HS-5 (cell line): ENCODE measurements at regions not wholly inside any gene's neighbourhood (a gene's known extent, or its start where the extent isn't known, plus 50 kb on each side); places are given as distances from the start of the nearest gene placed in this dataset.
A peak's percentile ranks its signal among the peaks of the same experiment; 100 is the strongest.

Experiments
- DNase-seq: peaks from one replicate; pipeline ENCODE4 v3.0.0-alpha.2; 2012; ENCODE audit warnings: low read depth

DNA sequence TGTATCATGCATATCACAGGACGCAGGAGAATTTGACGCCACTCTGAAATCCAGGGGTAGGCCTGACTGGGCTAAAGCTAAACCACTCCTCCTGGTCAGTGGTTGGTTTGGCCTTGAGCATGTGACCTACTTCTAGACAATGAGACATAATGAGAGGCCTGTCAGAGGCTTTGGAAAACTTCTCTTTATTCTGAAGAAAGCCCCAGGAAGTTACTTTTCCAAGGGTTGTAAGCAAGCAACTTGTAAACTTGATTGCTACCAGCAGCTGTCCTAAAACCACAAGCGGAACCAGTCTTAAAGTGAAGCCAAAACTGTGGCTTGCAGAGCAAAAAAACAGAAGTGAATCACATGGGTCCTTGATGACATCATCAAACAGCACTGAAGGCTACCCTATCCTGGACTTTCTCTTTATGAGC lies 138.2 kb upstream of the COX10 start:
- no peak for DNase-seq

DNA sequence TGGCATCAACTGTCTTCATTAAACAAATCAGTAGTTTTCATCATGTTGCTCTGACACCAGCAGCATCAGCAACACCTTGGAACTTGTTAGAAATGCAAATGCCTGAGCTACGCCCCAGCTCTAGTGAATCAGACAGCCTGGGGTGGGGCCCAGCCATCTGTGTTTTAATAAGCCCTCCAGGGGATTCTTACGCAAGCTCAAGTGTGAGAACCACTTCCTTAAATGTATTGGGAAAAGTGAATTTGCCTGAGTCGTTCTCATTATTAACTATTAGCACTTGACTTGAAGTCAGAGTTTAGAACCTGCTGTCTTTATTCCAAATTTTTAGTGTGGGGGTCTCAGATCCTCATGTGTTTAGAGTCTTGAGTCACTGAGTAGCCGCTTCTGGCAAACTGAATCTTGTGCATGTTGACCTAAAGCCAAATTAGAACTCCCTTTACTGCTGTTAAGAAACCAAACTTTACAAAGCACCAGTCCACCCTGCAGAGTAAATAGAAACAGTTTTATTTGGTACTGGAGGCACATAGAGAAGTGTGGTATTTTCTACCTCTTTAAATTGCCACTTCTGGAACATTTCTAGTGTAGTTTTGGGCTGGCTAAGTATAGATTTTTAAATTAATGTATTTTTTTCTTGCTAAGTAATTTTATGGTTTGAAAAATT lies 137.4 kb upstream of the COX10 start:
- DNase-seq: no peak

DNA sequence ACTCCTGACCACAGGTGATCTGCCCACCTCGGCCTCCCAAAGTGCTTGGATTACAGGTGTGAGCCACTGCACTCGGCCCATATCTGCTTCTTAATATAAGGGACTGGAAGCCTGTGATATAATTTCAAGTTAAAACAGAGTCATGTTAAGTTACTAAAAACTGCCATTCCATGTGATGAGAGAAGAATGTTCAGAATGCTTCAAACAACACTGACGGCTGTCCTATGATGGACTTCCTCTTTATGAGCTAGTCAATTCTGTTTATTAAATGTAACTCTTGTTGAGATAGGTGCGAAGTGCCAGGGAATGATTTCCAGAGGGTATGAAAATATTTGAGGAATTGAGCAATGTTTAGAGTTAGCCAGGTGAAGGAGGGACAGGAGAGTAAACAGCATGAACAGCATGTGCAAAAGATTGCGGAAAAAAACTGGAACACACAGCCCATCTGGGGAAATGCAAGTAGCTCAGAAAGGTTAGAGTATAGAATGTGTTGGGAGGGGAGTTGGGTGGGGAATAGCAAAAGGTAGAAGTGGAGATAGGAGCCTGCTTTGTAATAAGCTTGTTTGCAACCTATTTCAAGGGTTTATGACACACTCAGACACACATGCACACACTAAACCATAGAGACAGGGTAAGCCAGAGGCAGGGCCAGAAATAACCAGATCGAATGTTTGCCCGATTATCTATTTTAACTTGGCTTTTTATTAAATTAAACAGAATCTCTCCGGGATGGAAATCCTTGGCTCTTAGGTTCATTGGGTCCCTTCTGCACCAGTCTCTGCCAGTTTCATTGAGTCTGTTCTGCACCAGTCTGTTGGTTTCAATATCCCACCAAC lies 135.6 kb upstream of the COX10 start:
- no peak for DNase-seq

DNA sequence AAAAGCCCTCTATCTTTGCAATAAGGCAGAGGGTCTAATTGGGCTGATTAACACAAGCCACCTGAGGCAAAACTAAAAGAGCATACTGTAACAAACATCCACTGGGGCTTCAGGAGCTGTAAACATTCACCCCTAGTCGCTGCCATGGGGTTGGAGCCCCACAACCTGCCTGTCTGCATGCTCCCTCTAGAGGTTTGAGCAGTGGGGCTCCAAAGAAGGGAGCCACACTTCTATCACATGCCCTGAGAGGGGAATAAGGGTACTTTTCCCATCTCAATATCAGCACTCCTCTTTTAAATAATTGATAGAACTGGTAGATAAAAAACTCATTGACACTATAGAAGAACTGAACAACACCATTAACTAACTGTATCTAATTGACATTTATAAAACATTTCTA lies 130.1 kb upstream of the COX10 start:
- DNase-seq: no peak

DNA sequence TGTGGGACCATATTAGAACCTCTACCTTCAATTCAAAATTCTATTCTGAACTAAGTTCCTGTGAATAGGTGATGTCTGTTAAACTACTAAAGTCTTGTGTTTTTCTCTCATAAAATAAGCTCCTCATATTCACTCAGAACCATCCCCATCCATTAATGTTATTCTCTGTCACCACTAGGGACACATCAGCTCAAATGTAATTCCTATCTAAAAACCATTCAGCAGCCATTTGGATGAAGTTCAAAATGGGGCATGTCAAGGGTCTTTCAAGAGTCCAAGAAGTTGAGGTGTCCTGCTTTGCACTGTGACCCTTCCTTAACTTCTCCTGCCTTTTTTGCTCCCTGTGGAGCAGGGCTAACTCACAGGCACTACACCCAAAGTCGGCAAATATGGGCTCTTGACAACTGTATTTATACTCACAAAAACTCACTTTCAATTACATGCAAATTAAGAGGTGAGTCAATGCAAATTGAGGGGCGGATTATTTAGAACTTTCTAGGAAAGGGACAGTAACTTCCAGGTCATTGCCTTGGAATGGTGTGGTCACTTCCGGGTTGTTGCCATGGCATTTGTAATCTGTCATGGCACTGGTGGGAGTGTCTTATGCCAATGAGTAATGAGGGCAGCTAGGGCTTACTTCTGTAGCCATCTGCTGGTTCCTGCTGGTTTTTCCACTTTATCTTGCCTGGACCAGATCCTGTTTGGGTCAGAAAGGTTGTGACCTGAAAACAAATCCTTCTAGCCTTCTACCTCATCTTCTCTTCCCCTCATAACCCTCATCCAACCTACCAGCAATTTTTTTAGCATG lies 128.2 kb upstream of the COX10 start:
- DNase-seq: peak; percentile 90

DNA sequence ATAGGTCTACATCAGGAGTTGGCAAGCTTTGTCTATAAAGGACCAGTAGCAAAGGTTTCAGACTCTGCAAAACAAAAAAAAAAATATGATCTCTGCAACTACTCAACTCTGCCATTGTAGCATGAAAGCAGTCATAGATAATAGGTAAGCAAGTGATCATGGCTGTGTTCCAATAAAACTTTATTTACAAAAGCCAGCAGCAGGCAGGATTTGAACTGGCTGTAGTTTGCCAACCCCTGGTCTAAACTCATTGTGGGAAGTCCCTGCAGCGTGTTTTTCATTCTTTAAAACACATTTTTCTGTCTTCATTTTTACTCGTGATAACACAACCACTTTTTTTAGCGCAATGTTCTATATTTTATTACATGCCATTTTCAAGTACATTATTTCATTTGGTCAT lies 127.5 kb upstream of the COX10 start:
- DNase-seq: no peak

DNA sequence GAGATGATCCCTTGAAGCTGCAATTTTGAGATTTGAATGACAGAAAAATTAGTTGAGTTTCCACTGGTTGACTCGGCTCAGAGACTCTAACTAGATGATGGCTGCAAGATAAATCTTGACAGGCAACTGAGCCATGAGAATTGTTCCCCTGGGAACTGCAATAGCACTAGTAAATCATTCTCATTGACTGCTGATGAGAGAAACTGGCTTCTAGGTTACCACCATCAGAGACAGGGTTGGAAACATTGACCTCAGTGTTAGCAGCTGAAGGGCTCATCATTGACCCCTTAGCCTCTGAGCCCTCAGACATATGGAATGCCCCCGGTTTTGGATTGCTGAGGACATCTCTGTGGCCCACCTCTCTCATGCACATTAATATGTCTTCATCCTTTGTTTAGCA lies 125.4 kb upstream of the COX10 start:
- no peak for DNase-seq

DNA sequence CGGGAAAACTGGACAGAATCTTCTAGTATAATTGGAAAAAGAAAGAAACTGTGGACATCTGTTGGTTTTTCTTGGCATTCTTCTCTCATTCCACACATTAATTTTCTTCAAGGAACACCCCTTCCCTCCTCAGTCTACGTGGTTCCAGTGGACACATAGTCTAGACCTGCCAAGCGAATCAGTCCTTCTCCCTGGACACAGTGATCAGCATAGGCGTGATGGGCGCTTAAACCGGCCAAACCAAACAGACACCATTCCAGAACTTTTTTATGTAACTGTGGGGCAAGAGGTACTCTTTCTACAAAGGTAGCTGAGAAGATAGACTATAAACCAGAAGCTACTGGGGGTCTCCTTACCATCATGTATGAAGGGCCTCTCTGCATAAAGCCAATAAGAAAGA lies 121.8 kb upstream of the COX10 start:
- no peak for DNase-seq

DNA sequence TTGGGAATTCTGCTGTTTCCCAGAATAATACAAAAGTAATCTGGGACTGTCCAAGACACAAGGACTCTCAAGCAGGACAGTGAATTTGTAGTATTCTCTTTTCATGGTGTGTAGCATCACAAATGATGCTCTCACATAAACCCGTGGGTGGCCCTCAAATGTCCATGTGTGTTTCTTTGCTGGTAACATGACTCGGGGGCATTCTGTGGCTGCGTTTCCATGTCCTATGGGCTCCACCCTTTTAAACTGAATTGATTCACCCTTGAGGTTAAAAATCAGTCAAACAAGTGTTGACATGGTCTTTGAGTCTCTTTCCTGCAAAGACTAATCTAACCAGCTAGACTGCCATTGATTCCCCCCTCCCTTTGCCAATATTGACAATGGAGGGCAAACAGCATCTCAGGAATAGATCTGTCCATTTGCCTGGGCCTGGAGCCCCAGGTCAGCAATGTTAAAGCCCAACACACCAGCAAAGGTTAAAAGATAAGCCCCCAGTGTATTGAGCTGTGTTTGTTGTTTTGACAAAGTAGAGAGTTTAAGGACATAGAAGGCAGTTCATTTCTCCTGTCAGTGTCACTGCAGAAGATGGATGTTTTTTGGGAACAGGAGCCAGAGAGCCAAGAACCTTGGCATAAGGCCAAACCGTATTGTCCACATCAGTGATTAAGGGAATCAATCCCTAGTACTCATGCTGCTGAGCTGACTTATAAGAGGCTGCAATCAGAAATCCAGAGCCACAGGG lies 117.1 kb upstream of the COX10 start:
- no peak for DNase-seq

DNA sequence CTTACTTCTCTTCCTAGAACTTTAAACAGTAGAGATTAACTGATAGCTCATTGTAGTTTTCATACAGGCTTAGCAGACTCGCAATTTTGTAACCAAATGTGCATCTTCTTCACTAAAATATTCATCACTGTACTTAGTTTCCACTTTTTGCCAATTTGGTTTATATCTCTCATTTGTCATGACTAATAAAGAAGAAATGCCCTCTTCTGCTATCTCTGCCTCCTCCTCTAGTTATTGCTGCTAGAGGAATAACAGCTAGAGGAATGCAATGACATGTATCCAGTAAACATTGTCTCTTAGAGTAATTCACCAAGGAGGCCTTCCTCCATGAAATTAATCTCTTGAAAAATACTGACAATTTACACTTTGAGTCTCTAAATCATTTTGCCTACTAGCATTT lies 115.5 kb upstream of the COX10 start:
- DNase-seq: no peak

DNA sequence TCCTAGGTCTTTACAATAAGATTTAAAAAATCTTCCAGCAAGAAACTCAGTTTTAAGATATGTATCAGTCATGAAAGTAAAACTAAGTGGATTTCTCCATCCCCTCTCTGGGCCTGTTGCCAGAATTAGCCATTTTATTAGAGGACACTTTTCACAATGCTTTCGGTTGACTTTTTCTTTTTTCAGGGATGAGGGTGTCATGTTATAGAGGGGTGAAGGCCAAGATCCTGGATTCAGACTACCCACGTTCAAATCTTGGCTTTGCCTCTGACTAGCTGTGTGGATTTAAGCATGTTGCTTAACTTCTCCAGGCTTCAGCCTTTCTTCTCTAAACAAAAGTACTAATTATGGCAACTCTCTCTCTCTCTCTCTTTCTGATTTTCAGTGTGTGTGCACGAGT lies 111.7 kb upstream of the COX10 start:
- no peak for DNase-seq

DNA sequence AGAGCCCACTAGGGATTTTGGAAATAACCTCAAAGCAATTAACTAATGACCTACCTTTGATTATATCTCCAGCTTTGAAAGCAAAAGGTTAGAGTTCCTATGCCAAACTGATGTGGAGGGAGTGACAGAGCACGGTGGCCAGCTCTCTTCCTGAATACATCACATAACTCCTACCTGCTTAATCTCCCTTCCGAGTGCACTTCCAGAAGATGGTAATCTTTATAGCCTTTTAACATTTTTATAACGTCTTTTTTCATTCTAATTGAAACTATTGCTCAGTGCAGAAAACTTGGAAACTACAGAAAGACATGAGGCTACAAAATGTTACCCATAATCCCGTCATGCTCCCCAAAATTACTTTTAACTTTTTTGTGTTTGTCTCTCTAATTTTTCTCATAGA lies 110.5 kb upstream of the COX10 start:
- DNase-seq: no peak

DNA sequence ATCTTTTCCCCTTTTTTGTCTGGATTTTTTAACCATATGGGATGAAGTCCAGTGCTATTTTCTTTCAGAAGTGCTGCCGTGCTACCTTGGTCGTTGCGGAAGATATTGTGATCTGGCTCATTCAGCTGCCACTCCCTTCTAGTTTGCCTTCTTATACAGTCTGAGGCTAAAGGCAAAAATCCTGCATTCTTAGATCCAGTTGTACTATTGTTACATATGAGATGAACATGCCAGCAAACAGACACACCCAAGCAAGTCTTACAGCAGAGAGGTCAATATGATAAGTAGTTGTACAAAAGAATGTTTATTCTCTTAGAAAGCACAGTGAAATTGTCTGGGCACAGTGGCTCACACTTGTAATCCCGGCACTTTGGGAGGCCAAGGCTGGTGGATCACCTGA lies 108.0 kb upstream of the COX10 start:
- DNase-seq: no peak

DNA sequence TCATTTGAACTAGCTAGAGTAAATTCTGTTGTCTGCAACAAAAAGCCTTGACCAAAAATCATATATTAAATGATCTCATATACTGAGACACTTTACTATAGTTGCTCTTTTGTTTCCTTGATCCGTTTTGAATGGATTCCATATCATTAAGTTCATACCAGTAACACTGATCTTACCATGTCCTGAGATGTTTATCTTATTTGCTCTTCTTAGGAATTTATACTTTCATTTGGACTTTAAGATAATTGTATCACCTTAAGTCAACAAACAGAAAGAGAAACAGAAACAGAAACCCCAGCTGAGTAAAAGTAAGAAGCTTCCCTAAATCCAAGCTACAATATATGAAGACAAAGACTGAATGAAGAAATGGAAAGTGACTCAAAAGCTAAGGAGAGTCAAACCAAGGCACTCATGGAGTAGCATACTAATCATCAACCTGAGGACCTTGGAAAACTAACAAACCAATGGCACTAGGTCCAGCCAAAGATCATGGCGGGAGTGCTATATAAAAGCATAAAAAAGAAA lies 106.5 kb upstream of the COX10 start:
- DNase-seq: no peak

DNA sequence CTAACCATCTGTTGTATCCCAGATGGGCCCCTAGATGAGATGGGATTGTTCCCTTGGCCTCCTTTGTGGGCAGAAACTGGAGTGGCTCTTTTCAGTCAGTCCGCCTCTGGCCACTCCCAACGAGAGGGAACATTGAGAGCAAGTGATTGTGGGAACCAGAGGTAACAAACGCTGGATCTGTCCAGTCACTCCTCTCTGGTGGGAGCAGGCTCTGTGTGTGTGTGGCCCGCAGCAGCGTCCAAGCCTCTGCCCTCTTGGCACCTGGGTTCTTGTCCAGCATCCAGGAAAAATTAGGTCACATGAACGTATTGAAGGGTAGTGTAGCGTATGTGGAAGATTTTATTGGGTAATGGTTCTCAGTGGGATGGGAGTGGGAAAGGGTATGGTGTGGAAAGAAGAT lies 101.9 kb upstream of the COX10 start:
- no peak for DNase-seq

DNA sequence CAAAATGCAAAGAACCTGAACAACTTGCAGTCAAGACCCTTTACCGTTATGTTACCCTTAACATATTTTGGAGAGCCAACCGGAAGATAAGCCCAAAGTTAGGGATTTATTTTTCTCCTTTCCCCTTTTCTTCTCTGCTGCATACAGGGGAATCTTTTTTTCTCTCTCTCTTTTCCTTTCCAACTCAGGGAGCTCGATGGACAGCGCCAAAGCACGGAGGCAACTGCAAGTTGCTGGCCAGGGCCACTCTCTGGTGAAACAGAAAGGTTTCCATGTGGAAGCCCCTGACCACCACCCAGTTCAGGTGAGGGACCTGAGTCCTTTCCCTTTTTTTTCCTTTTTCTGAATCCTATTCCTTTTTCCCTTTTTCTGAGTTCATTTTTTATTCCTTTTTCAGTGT lies 98.8 kb upstream of the COX10 start:
- DNase-seq: no peak

DNA sequence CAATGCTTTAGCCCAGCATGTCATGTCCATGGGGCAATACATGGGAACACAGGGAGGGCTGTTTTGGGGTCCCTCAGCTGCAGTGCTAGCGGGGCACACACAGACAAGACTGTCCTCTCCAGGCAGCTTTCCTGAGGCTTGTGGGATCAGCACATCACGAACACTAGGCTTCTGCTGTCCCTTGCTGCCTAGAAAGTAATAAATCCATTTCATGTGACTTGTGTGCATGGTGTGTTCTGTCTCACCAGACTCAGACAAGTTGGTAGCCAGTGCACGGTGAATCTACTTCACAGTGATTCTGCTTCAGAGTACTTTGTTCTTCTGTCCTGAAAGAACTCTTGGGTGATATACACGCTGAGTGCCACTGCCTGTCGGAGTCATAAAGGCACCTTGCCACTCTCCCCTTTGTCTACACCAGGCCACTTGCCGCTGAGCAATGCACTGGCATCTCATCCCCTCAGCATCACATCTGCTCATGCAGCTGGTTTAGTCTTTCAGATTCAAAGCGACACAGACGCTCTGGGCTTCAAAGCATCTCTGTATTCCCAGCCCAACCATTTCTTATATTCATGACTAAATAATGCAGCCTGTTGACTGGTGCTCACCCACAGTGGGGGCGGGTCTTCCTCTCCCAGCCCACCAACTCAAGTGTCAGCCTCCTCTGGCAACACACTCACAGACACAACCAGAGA lies 95.2 kb upstream of the COX10 start:
- DNase-seq: no peak

DNA sequence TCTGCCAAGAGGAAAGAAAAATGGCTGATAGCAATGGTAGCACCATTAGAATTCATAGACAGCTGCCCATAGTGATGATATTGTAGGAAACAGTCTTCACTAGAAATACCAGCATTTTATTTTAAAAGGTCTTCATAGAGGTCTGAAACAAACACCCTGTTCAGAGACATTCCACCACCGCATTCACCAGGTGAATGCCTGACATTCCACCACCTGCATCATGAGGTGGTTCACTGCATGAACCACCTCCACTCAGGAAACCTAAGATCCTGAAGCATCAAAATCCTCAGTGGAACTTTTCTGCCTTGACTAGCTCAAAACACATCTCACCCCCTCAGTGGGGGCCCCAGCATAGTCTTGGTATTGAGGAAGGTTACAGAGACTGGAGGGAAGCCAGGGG lies 91.5 kb upstream of the COX10 start:
- DNase-seq: no peak

DNA sequence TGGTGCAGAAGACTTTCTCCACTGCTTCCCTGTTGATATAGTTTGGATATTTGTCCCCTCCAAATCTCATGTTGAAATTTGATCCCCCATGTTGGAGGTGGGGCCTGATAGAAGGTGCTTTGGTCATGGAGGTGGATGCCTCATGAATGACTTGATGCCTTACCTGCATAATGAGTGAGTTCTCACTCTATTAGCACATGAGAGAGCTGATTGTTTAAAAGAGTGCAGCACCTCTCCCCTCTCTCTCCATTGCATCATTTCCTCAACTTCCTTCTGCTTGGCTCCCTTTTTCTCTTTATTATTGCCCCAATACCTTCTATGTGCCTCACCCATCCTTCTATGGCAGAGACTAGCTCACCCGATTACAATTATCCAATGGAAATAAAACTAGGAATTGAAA lies 90.8 kb upstream of the COX10 start:
- no peak for DNase-seq

DNA sequence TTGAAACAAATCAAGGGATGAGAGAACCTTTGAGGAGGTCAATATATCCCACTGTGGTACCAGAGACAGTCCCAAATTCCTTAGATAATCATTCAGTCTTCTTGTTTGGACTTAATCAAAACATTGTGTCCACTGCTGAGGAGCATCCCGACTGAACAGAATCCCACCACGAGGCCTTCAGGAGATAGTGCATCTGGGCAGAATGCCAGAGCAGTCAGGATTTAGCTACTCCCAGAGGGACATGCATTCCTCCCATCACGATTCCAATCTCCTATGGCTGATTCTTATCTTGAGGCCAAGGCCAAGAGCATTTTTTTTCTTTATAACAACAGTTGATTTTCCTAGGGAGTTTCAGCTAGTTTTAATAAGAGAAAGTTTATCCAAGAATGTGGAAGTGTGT lies 87.4 kb upstream of the COX10 start:
- no peak for DNase-seq

DNA sequence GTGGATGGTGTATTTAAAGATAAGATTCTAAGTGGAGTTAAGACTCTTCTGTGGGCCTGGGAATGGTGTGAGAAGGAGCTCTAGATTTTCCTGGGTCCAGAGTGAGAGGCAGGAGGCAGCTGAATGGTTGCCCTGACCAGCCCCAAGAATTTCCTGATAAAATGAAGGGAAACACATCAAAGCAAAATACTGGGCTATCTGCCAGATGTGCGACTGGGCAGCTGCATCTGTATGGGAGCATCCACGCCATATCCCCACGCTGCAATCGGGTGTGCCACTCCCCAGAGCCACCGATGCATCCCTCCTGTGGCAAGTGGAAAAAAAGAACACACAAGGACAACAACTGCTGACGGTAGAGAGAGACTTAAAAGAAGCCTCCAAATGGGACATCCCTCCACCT lies 84.3 kb upstream of the COX10 start:
- no peak for DNase-seq

DNA sequence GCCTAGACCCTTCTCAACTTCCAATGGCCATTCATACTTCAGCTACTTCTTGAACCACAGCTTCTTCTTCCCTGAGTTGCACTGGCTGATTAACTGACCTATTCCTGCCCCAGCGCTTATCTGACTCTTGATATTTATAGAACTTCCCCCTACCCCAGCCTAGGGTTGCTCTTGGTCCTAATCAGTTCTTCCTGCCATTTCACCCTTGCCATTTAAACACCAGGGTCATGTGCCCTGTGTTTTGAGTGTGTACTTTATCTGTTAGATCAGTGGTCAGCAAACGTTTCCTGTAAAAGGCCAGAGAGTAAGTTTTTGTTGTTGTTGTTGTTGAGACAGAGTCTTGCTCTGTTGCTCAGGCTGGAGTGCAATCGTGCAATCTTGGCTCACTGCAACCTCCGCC lies 82.4 kb upstream of the COX10 start:
- DNase-seq: no peak
